IMR-90 (cell line): ENCODE measurements at regions not wholly inside any gene's neighbourhood (a gene's known extent, or its start where the extent isn't known, plus 50 kb on each side); places are given as distances from the start of the nearest gene placed in this dataset.

Experiments used
- ATAC-seq: fragments of 200-7000 bp; cut with Tn5 transposase; 2 replicates; pipeline ENCODE4 v1.9.1; 2020; ENCODE audit warnings: low read depth, mild to moderate bottlenecking, moderate library complexity
- BruUV-seq: library from RNA; stranded (reverse); fragments of 400-500 nt; replicated peaks from 2 replicates; lab custom pipeline; 2021; lab: Mats Ljungman, UMichigan
- CTCF ChIA-PET: fragments of 300-600 bp; formaldehyde crosslinking; extraction: SDS; loops from one replicate; lab custom pipeline; 2021; ENCODE audit warnings: antibody characterized with exemption; lab: Yijun Ruan, JAX
- POLR2A ChIA-PET: fragments of 300-600 bp; sonication (Branson Sonifier 250); formaldehyde crosslinking; loops from one replicate; lab custom pipeline; 2022; ENCODE audit warnings: antibody characterized with exemption; ENCODE audit not compliant: unreplicated experiment; lab: Charles Lee
- DNase-seq: peaks from one replicate; pipeline ENCODE4 v3.0.0; 2013
- H2AFZ ChIP-seq: replicated peaks from 2 replicates; pipeline ENCODE3; 2013; ENCODE audit warnings: low read length, mild to moderate bottlenecking; ENCODE audit not compliant: poor library complexity
- H2AK5ac ChIP-seq: 2 replicates; pipeline ENCODE4 v1.6.1; 2013; ENCODE audit warnings: low read depth, low read length, inconsistent platforms
- H2AK9ac ChIP-seq: replicated peaks from 2 replicates; pipeline ENCODE3; 2013; ENCODE audit warnings: mild to moderate bottlenecking, low read depth, low read length, moderate library complexity; ENCODE audit not compliant: poor library complexity
- H2BK120ac ChIP-seq: 2 replicates; pipeline ENCODE4 v1.6.1; 2013; ENCODE audit warnings: low read depth, low read length, inconsistent platforms
- H2BK15ac ChIP-seq: 3 replicates; pipeline ENCODE4 v1.6.1; 2013; ENCODE audit warnings: low read depth, low read length, inconsistent platforms
- H2BK20ac ChIP-seq: 2 replicates; pipeline ENCODE4 v1.6.1; 2013; ENCODE audit warnings: low read depth, mild to moderate bottlenecking, inconsistent platforms, low read length, moderate library complexity
- H2BK5ac ChIP-seq: 2 replicates; pipeline ENCODE4 v1.6.1; 2013; ENCODE audit warnings: mild to moderate bottlenecking, low read depth, low read length, inconsistent platforms; ENCODE audit not compliant: poor library complexity, severe bottlenecking
- H3K14ac ChIP-seq: replicated peaks from 2 replicates; pipeline ENCODE4 v1.6.1; 2013; ENCODE audit warnings: low read depth, low read length, inconsistent platforms
- H3K18ac ChIP-seq: 2 replicates; pipeline ENCODE4 v1.6.1; 2013; ENCODE audit warnings: low read depth, low read length, control low read depth
- H3K23ac ChIP-seq: 2 replicates; pipeline ENCODE4 v1.6.1; 2013; ENCODE audit warnings: low read depth, low read length, inconsistent platforms
- H3K27ac ChIP-seq: 2 replicates; pipeline ENCODE4 v1.5.1; 2013; ENCODE audit warnings: mild to moderate bottlenecking, control low read depth, low read length; ENCODE audit not compliant: insufficient read depth
- H3K27me3 ChIP-seq: 2 replicates; pipeline ENCODE4 v1.6.1; 2013; ENCODE audit warnings: low read length; ENCODE audit not compliant: control insufficient read depth, insufficient read depth
- H3K36me3 ChIP-seq: 2 replicates; pipeline ENCODE4 v1.6.1; 2013; ENCODE audit warnings: low read length, mixed read lengths; ENCODE audit not compliant: control insufficient read depth, insufficient read depth
- H3K4ac ChIP-seq: 2 replicates; pipeline ENCODE4 v1.6.1; 2013; ENCODE audit warnings: low read depth, low read length, inconsistent platforms
- H3K4me1 ChIP-seq: 2 replicates; pipeline ENCODE4 v1.6.1; 2013; ENCODE audit warnings: low read length, mixed read lengths; ENCODE audit not compliant: control insufficient read depth, insufficient read depth
- H3K4me2 ChIP-seq: 2 replicates; pipeline ENCODE4 v1.6.1; 2013; ENCODE audit warnings: low read depth, mild to moderate bottlenecking, control low read depth, low read length, moderate library complexity
- H3K4me3 ChIP-seq: 2 replicates; pipeline ENCODE4 v1.5.1; 2013; ENCODE audit warnings: low read depth, mild to moderate bottlenecking, control low read depth, low read length, moderate library complexity; ENCODE audit not compliant: insufficient read depth
- H3K56ac ChIP-seq: 2 replicates; pipeline ENCODE4 v1.6.1; 2013; ENCODE audit warnings: low read length, inconsistent platforms; ENCODE audit not compliant: insufficient read depth; ENCODE audit errors: extremely low read depth
- H3K79me1 ChIP-seq, 2 experiments: 2 replicates each; pipeline ENCODE4 v1.6.1; 2013; ENCODE audit warnings: low read length in 2 of 2, inconsistent platforms in 1 of 2, low read depth in 1 of 2
- H3K9ac ChIP-seq: 2 replicates; pipeline ENCODE4 v1.6.1; 2013; ENCODE audit warnings: low read depth, low read length, control low read depth
- H3K9me1 ChIP-seq: 2 replicates; pipeline ENCODE4 v1.6.1; 2013; ENCODE audit warnings: low read length, inconsistent platforms; ENCODE audit not compliant: insufficient read depth
- H3K9me3 ChIP-seq: 2 replicates; pipeline ENCODE4 v1.6.1; 2013; ENCODE audit warnings: low read length; ENCODE audit not compliant: control insufficient read depth, insufficient read depth
- H4K20me1 ChIP-seq: 2 replicates; pipeline ENCODE4 v1.6.1; 2013; ENCODE audit warnings: low read length, inconsistent platforms; ENCODE audit not compliant: insufficient read depth
- H4K5ac ChIP-seq: 2 replicates; pipeline ENCODE4 v1.6.1; 2013; ENCODE audit warnings: mild to moderate bottlenecking, low read depth, low read length, control low read depth
- H4K8ac ChIP-seq, 2 experiments: 2 replicates each; pipeline ENCODE4 v1.6.1; 2013; ENCODE audit warnings: low read depth in 2 of 2, low read length in 2 of 2, control low read depth in 1 of 2, inconsistent platforms in 1 of 2
- H4K91ac ChIP-seq: 2 replicates; pipeline ENCODE4 v1.6.1; 2013; ENCODE audit warnings: low read depth, low read length, inconsistent platforms; ENCODE audit not compliant: insufficient read depth
- CEBPB ChIP-seq: IDR thresholded peaks from 2 replicates; pipeline ENCODE4 v1.6.1; 2012; ENCODE audit warnings: low read depth, low read length, improper control_type of control experiment
- POLR2A ChIP-seq: IDR thresholded peaks from 2 replicates; pipeline ENCODE4 v1.6.1; 2012; ENCODE audit warnings: mild to moderate bottlenecking, low read depth, low read length
- WGBS, 2 experiments: methylation state at CpG; one replicate each; pipeline versions ENCODE4 v1.1.5 to v1.1.7; 2013; ENCODE audit warnings: missing lambda C conversion rate in 2 of 2; ENCODE audit not compliant: insufficient read length in 1 of 2; ENCODE audit errors: extremely low coverage in 2 of 2; 5-methylcytosine and 5-hydroxymethylcytosine counted together
- dilution Hi-C: fragments of 300-500 bp; cut with HindIII; formaldehyde crosslinking; loops from one replicate; pipeline ENCODE4 v1.14.3; 2018; ENCODE audit warnings: low sequenced_read_pairs; ENCODE audit not compliant: unreplicated experiment
- in situ Hi-C: fragments of 300-500 bp; cut with MboI; formaldehyde crosslinking; loops from 3 replicates; pipeline ENCODE4 v1.14.3; 2019; ENCODE audit warnings: low sequenced_read_pairs, inconsistent platforms, mixed read lengths
- intact Hi-C: fragments of 100-400 bp; cut with micrococcal nuclease; formaldehyde crosslinking; loops from 2 replicates; pipeline ENCODE4 v1.10.0; 2022

GRCh38 chr16:59126486-59126885 lies 392.4 kb upstream of the GOT2 start:
- H3K79me1 ChIP-seq, result no peaks in the 10 kb centered on the region
- no peak overlapping the region for H2AK5ac ChIP-seq
- H3K56ac ChIP-seq, result no peak overlapping the region
- DNase-seq, result no peak
- POLR2A ChIA-PET, result no interaction called here
- no peak overlapping the region for H4K5ac ChIP-seq
- no peak overlapping the region for H2BK15ac ChIP-seq
- H4K8ac ChIP-seq, result no peak overlapping the region
- H3K4ac ChIP-seq, result no peak overlapping the region
- WGBS, 2 experiments, result no CpG with 5 or more reads among the region's 1 CpG
- no peaks in the 10 kb centered on the region for H4K20me1 ChIP-seq
- H2BK5ac ChIP-seq, result no peak overlapping the region
- dilution Hi-C loops (no loop called here), in situ Hi-C loops (no loop called here), intact Hi-C loops (no loop called here)
- H4K91ac ChIP-seq, result no peak overlapping the region
- H3K27me3 ChIP-seq, result no peaks in the 10 kb centered on the region
- no peak overlapping the region for H2AFZ ChIP-seq
- no peaks in the 10 kb centered on the region for H3K36me3 ChIP-seq
- H2AK9ac ChIP-seq, result no peak overlapping the region
- TF ChIP-seq POLR2A (no peak), CEBPB (peak; percentile 45; the same call in 1 of the 2 replicates)
- no peak overlapping the region for H3K18ac ChIP-seq
- no peak overlapping the region for H3K4me3 ChIP-seq
- no peak overlapping the region for H3K14ac ChIP-seq
- no peaks in the 10 kb centered on the region for H3K9me1 ChIP-seq
- no peak overlapping the region for H3K9ac ChIP-seq
- H3K23ac ChIP-seq, result no peak overlapping the region
- no peak overlapping the region for H2BK20ac ChIP-seq
- no peaks in the 10 kb centered on the region for H3K9me3 ChIP-seq
- no peaks in the 10 kb centered on the region for H3K4me1 ChIP-seq
- BruUV-seq, result no TSS peak
- H2BK120ac ChIP-seq, result no peak overlapping the region
- CTCF ChIA-PET, result no interaction called here
- no peak for ATAC-seq
- H3K27ac ChIP-seq, result no peak overlapping the region
- no peak overlapping the region for H3K4me2 ChIP-seq
